HUES6 (cell line): ENCODE measurements at regions not wholly inside any gene's neighbourhood (a gene's known extent, or its start where the extent isn't known, plus 50 kb on each side); places are given as distances from the start of the nearest gene placed in this dataset.

Experiments used
- H3K27ac ChIP-seq: 2 replicates; pipeline ENCODE4 v1.7.0; 2013; ENCODE audit warnings: low read depth, mild to moderate bottlenecking, low read length, inconsistent platforms
- H3K27me3 ChIP-seq: 2 replicates; pipeline ENCODE4 v1.6.1; 2013; ENCODE audit warnings: low read length; ENCODE audit not compliant: control insufficient read depth, insufficient read depth
- H3K36me3 ChIP-seq: 2 replicates; pipeline ENCODE4 v1.6.1; 2013; ENCODE audit warnings: low read length; ENCODE audit not compliant: control insufficient read depth, insufficient read depth
- H3K4me1 ChIP-seq: 2 replicates; pipeline ENCODE4 v1.6.1; 2013; ENCODE audit warnings: low read length; ENCODE audit not compliant: control insufficient read depth, insufficient read depth
- H3K4me3 ChIP-seq: 2 replicates; pipeline ENCODE4 v1.5.1; 2013; ENCODE audit warnings: low read depth, low read length
- H3K9ac ChIP-seq: one replicate; pipeline ENCODE4 v1.6.1; 2013; ENCODE audit warnings: mild to moderate bottlenecking, low read length
- H3K9me3 ChIP-seq: 2 replicates; pipeline ENCODE4 v1.6.1; 2013; ENCODE audit warnings: low read depth, low read length; ENCODE audit not compliant: control insufficient read depth, insufficient read depth

DNA sequence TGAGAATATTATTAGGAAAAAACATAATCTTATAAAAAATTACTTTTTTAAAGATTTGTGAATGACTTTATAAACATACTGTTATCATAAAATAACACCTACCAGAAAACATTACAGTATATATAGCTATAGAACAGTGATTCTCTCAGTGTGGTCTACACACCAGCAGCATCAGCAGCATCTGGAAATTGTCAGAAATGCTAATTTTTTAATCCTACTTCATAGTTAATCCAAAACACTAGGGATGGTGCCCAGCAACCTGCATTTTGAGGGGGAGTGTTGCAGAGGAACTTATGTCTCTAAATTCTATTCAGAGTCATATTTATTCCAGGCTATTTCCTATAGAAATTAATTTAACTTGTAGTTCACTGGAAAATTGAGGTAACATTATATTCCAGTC lies 1107.8 kb downstream of the IGSF11 start:
- Histone ChIP-seq H3K27ac (no peak overlapping the region), H3K36me3 (no peaks in the 10 kb centered on the region), H3K4me1 (peaks cover 3% of the 10 kb centered on the region; the same call in 1 of the 2 replicates), H3K9ac (no peak overlapping the region), H3K4me3 (no peak overlapping the region), H3K9me3 (no peaks in the 10 kb centered on the region), H3K27me3 (no peaks in the 10 kb centered on the region)

DNA sequence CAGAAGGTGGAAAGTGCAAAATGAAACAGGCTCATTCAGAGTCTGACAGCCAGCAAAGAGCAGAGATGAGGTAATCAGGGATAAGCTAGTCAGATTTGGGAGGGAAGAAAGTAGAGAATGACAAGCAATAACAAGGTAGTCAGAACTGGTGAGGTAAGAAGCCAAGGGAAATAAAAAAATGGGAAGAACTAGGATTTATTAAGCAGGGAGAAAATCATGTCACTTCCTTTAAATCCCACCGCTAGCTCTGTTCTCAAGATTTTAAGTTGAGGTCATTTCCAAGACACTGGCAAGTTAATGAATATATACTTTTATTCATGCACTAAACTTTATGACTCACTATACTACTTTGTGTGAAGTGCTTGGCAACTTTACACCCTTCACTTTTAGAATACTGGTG lies 1106.8 kb downstream of the IGSF11 start:
- Histone ChIP-seq H3K27ac (no peak overlapping the region), H3K27me3 (no peaks in the 10 kb centered on the region), H3K4me3 (no peak overlapping the region), H3K4me1 (no peaks in the 10 kb centered on the region), H3K9me3 (no peaks in the 10 kb centered on the region), H3K9ac (no peak overlapping the region), H3K36me3 (no peaks in the 10 kb centered on the region)

- H3K9ac ChIP-seq = no peak overlapping the region
- H3K36me3 ChIP-seq = no peaks in the 10 kb centered on the region
- H3K4me3 ChIP-seq = no peak overlapping the region
- no peak overlapping the region for H3K27ac ChIP-seq
- H3K4me1 ChIP-seq = no peaks in the 10 kb centered on the region
- H3K9me3 ChIP-seq = no peaks in the 10 kb centered on the region
- H3K27me3 ChIP-seq = no peaks in the 10 kb centered on the region
Measured at GRCh38 chr3:117928836-117929235, 1105.8 kb downstream of the IGSF11 start.

DNA sequence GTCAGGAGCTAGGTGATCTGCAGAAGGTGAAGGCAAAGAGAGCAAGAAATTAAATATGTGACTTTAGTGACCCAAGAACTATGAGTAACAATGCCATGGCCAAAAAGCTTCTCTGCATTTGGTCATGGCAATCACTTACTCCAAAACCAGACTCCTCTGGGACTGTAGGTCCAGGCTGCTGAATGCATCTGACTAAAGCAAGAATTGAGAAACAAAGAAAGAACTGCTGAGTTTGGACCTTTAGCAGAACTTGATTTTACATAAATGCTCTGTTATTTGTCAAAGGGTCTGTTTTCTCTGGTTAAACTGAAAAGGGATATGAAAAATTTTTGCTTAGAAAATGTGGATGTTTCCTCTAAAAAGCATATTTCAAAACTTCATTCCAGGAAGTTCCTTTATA lies 1102.2 kb downstream of the IGSF11 start:
- no peaks in the 10 kb centered on the region for H3K36me3 ChIP-seq
- no peak overlapping the region for H3K9ac ChIP-seq
- no peaks in the 10 kb centered on the region for H3K4me1 ChIP-seq
- H3K9me3 ChIP-seq = no peaks in the 10 kb centered on the region
- H3K27me3 ChIP-seq = no peaks in the 10 kb centered on the region
- no peak overlapping the region for H3K4me3 ChIP-seq
- no peak overlapping the region for H3K27ac ChIP-seq

- Histone ChIP-seq H3K27ac (no peak overlapping the region), H3K4me1 (no peaks in the 10 kb centered on the region), H3K36me3 (no peaks in the 10 kb centered on the region), H3K4me3 (no peak overlapping the region), H3K27me3 (no peaks in the 10 kb centered on the region), H3K9me3 (no peaks in the 10 kb centered on the region), H3K9ac (no peak overlapping the region)
Measured at GRCh38 chr3:117936159-117936558, 1098.5 kb downstream of the IGSF11 start.

- Histone ChIP-seq H3K27ac (no peak overlapping the region), H3K9ac (no peak overlapping the region), H3K36me3 (no peaks in the 10 kb centered on the region), H3K4me3 (no peak overlapping the region), H3K27me3 (no peaks in the 10 kb centered on the region), H3K4me1 (no peaks in the 10 kb centered on the region), H3K9me3 (no peaks in the 10 kb centered on the region)
Measured at GRCh38 chr3:117938974-117939373, 1095.7 kb downstream of the IGSF11 start.

DNA sequence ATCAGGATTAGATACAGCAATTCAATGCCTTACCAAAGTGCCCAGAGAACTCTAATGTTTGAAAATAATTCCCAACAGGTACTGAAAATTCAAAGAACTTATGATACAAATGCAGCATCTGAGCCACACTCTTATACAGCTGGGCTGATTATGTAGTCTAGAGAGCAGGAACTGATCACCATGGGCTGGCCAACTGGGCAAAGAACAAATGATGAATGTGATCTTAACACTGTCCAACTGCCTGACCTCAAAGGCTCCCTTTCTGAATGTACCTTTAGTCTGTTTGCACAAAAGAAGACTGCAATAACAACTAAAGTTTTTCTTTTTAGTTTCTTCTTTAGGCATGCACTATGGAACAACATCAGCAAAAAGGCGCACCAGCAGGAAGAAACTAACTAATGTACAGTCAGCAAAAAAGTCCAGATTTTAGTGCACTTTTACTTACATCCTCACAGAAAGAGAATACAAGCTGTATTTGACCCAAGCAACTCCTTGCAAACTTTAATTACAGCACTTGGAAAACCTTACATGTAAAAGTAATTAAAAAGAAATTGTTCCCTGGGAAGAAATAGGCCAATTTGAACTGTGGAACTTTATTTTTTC lies 1095.1 kb downstream of the IGSF11 start:
- Histone ChIP-seq H3K9me3 (no peaks in the 10 kb centered on the region), H3K27ac (no peak overlapping the region), H3K4me3 (no peak overlapping the region), H3K36me3 (no peaks in the 10 kb centered on the region), H3K27me3 (no peaks in the 10 kb centered on the region), H3K4me1 (no peaks in the 10 kb centered on the region), H3K9ac (no peak overlapping the region)

- Histone ChIP-seq H3K4me1 (no peaks in the 10 kb centered on the region), H3K4me3 (no peak overlapping the region), H3K36me3 (no peaks in the 10 kb centered on the region), H3K27me3 (no peaks in the 10 kb centered on the region), H3K9me3 (no peaks in the 10 kb centered on the region), H3K27ac (no peak overlapping the region), H3K9ac (no peak overlapping the region)
Measured at GRCh38 chr3:117941015-117941414, 1093.6 kb downstream of the IGSF11 start.

DNA sequence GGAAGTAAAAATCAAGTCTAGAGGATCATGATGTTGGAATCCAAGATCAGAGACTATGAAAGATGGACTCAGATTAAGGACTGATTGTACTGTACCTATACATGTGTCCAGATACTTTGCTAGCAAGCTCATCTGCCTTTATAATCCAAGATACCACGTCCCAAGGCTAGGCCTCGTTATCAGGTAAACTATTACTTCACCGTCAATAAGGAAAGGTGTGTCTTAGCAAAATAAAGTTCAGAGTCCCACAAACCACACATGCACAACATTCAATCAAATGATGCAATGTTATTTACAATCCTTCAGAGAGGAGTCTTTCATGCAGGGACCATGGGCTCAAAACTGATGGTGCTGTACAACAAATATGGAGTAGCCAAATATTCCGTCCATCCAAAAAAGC lies 1092.9 kb downstream of the IGSF11 start:
- Histone ChIP-seq H3K36me3 (no peaks in the 10 kb centered on the region), H3K9ac (no peak overlapping the region), H3K27ac (no peak overlapping the region), H3K27me3 (no peaks in the 10 kb centered on the region), H3K4me3 (no peak overlapping the region), H3K9me3 (no peaks in the 10 kb centered on the region), H3K4me1 (no peaks in the 10 kb centered on the region)

- Histone ChIP-seq H3K4me3 (no peak overlapping the region), H3K9ac (no peak overlapping the region), H3K9me3 (no peaks in the 10 kb centered on the region), H3K27ac (no peak overlapping the region), H3K36me3 (no peaks in the 10 kb centered on the region), H3K27me3 (no peaks in the 10 kb centered on the region), H3K4me1 (no peaks in the 10 kb centered on the region)
Measured at GRCh38 chr3:117954131-117954530, 1080.5 kb downstream of the IGSF11 start.

DNA sequence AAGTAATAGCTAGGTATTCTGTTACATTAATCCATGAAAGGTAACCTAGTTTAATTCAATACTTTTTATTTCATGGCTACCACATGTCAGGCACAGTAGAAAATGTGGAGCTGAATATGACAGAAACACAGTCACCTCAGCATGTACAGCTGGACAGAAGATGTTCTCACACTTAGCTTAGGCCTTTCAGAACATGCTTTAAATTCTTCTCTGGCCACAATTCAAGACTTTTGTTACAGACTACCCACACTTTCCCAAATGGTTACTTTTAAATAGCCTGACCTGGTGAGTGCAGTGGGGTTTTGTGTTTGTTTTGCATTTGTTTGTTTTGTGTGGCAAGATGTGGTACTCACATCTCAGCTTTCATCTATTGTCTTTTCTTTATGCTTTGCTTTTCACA lies 1079.5 kb downstream of the IGSF11 start:
- no peak overlapping the region for H3K27ac ChIP-seq
- H3K4me3 ChIP-seq = no peak overlapping the region
- no peak overlapping the region for H3K9ac ChIP-seq
- H3K4me1 ChIP-seq = no peaks in the 10 kb centered on the region
- H3K27me3 ChIP-seq = no peaks in the 10 kb centered on the region
- H3K9me3 ChIP-seq = no peaks in the 10 kb centered on the region
- no peaks in the 10 kb centered on the region for H3K36me3 ChIP-seq

GRCh38 chr3:117958027-117958426 lies 1076.6 kb downstream of the IGSF11 start:
- no peak overlapping the region for H3K9ac ChIP-seq
- H3K27ac ChIP-seq = no peak overlapping the region
- H3K27me3 ChIP-seq = no peaks in the 10 kb centered on the region
- H3K9me3 ChIP-seq = no peaks in the 10 kb centered on the region
- no peaks in the 10 kb centered on the region for H3K4me1 ChIP-seq
- no peak overlapping the region for H3K4me3 ChIP-seq
- H3K36me3 ChIP-seq = no peaks in the 10 kb centered on the region
